GM12878 (cell line): ENCODE measurements at regions not wholly inside any gene's neighbourhood (a gene's known extent, or its start where the extent isn't known, plus 50 kb on each side); places are given as distances from the start of the nearest gene placed in this dataset.
"Not testable (repeated sequence)": the region's sequence is repeated elsewhere in the genome, so short reads cannot be mapped to it uniquely, and the experiment has no call there.

Experiments used
- ATAC-seq: fragments of 200-7000 bp; cut with Tn5 transposase; 3 replicates; pipeline ENCODE4 v1.9.1; 2020; ENCODE audit warnings: mild to moderate bottlenecking, moderate library complexity
- BruUV-seq: library from RNA; stranded (reverse); fragments of 400-500 nt; replicated peaks from 2 replicates; lab custom pipeline; 2021; lab: Mats Ljungman, UMichigan
- CTCF ChIA-PET: fragments of 300-600 bp; sonication (Branson Sonifier 250); formaldehyde crosslinking; extraction: SDS; loops from one replicate; lab custom pipeline; 2021; ENCODE audit warnings: inconsistent platforms; lab: Yijun Ruan, JAX
- POLR2A ChIA-PET: fragments of 350-600 bp; formaldehyde crosslinking; extraction: SDS; loops from one replicate; lab custom pipeline; 2021; ENCODE audit warnings: inconsistent platforms; lab: Charles Lee
- RAD21 ChIA-PET: fragments of 300-600 bp; sonication (Branson Sonifier 250); formaldehyde crosslinking; loops from one replicate; lab custom pipeline; 2023; ENCODE audit warnings: antibody characterized with exemption; ENCODE audit not compliant: unreplicated experiment; lab: Charles Lee
- SMC1A ChIA-PET: fragments of 300-600 bp; sonication (Branson Sonifier 250); formaldehyde crosslinking; loops from one replicate; lab custom pipeline; 2023; ENCODE audit not compliant: unreplicated experiment, uncharacterized antibody; lab: Charles Lee
- DNase-seq: peaks from one replicate; pipeline ENCODE4 v3.0.0-alpha.2; 2011; ENCODE audit warnings: low read depth, low spot score
- FAIRE-seq: peaks from 3 replicates; lab custom pipeline; 2011; peaks lifted over from hg19 to GRCh38; lab: Jason Lieb, UNC
- H2AFZ ChIP-seq: 2 replicates; pipeline ENCODE4 v1.6.0; 2011; ENCODE audit warnings: low read depth, low read length, control low read depth; ENCODE audit not compliant: control insufficient read depth
- H3K27ac ChIP-seq: 2 replicates; pipeline ENCODE4 v1.5.1; 2011; ENCODE audit warnings: control low read depth; ENCODE audit not compliant: control insufficient read depth, insufficient read depth
- H3K27me3 ChIP-seq, 2 experiments: replicated peaks in 1 of 2; 2 replicates each; pipeline versions ENCODE4 v1.6.0 to v1.6.1; 2011; ENCODE audit warnings: low read length in 1 of 2; ENCODE audit not compliant: control insufficient read depth in 2 of 2, insufficient read depth in 2 of 2
- H3K36me3 ChIP-seq, 2 experiments: 2 replicates each; pipeline ENCODE4 v1.5.1; 2011; ENCODE audit warnings: low read length in 1 of 2; ENCODE audit not compliant: control insufficient read depth in 2 of 2, insufficient read depth in 2 of 2
- H3K4me1 ChIP-seq: 2 replicates; pipeline ENCODE4 v1.6.1; 2011; ENCODE audit warnings: mild to moderate bottlenecking, low read length, moderate library complexity, mixed read lengths; ENCODE audit not compliant: control insufficient read depth, insufficient read depth
- H3K4me2 ChIP-seq: 2 replicates; pipeline ENCODE4 v1.6.0; 2011; ENCODE audit warnings: control low read depth; ENCODE audit not compliant: control insufficient read depth, insufficient read depth
- H3K4me3 ChIP-seq: fragments of 200-600 bp; sonication (generic); 2 replicates; pipeline ENCODE4 v1.5.1; 2016
- H3K79me2 ChIP-seq: 2 replicates; pipeline ENCODE4 v1.6.0; 2011; ENCODE audit warnings: low read length; ENCODE audit not compliant: control insufficient read depth, insufficient read depth
- H3K9ac ChIP-seq: 2 replicates; pipeline ENCODE4 v1.8.0; 2011; ENCODE audit warnings: low read length, control low read depth, mixed read lengths; ENCODE audit not compliant: control insufficient read depth, insufficient read depth
- H3K9me3 ChIP-seq: replicated peaks from 3 replicates; pipeline ENCODE4 v1.5.1; 2011; ENCODE audit warnings: mild to moderate bottlenecking, low read length; ENCODE audit not compliant: control insufficient read depth, insufficient read depth
- H4K20me1 ChIP-seq: 2 replicates; pipeline ENCODE4 v1.6.0; 2011; ENCODE audit not compliant: control insufficient read depth, insufficient read depth
- GATAD2B ChIP-seq: fragments of 450-650 bp; conservative IDR thresholded peaks from 2 replicates; pipeline ENCODE4 v1.6.1; 2017; ENCODE audit warnings: low read depth, mild to moderate bottlenecking, moderate library complexity
- IKZF2 ChIP-seq, 2 experiments: fragments of 450-650 bp; IDR thresholded peaks; 2 replicates each; pipeline ENCODE4 v1.6.1; 2017; ENCODE audit warnings: mild to moderate bottlenecking in 2 of 2, moderate library complexity in 2 of 2
- JUND ChIP-seq: IDR thresholded peaks from 2 replicates; pipeline ENCODE4 v1.6.1; 2012; ENCODE audit warnings: low read depth, mild to moderate bottlenecking, low read length, improper control_type of control experiment, moderate library complexity
- SP1 ChIP-seq: IDR thresholded peaks from one replicate; pipeline ENCODE4 v1.6.1; 2011; ENCODE audit warnings: low read depth, low read length
- ZNF274 ChIP-seq: IDR thresholded peaks from one replicate; pipeline ENCODE4 v1.8.0; 2011; ENCODE audit not compliant: insufficient read length, insufficient read depth
- WGBS: methylation state at CpG from one replicate; pipeline ENCODE4 v1.1.6; 2016; ENCODE audit warnings: low lambda C conversion rate; ENCODE audit not compliant: insufficient replicate concordance, insufficient coverage; ENCODE audit errors: missing lambda C conversion rate; 5-methylcytosine and 5-hydroxymethylcytosine counted together
- in situ Hi-C: fragments of 300-500 bp; cut with MboI; formaldehyde crosslinking; loops from 9 replicates; pipeline ENCODE4 v1.14.3; 2018; ENCODE audit warnings: mixed read lengths
- intact Hi-C: fragments of 100-400 bp; cut with micrococcal nuclease; formaldehyde crosslinking; loops from one replicate; pipeline ENCODE4 v1.14.2; 2022; ENCODE audit not compliant: unreplicated experiment
- TF ChIP-seq, protein P1 (sequence below), 3 experiments: IDR thresholded peaks in 2 of 3; conservative IDR thresholded peaks in 1 of 3; 2 replicates each; pipeline ENCODE4 v1.5.1; 2011; ENCODE audit warnings: low read depth in 3 of 3, low read length in 3 of 3, mild to moderate bottlenecking in 3 of 3, control low read depth in 2 of 3, moderate library complexity in 2 of 3, inconsistent platforms in 1 of 3, mixed read lengths in 1 of 3; ENCODE audit not compliant: control insufficient read depth in 2 of 3, insufficient read depth in 1 of 3; ENCODE audit errors: extremely low read depth in 1 of 3

DNA sequence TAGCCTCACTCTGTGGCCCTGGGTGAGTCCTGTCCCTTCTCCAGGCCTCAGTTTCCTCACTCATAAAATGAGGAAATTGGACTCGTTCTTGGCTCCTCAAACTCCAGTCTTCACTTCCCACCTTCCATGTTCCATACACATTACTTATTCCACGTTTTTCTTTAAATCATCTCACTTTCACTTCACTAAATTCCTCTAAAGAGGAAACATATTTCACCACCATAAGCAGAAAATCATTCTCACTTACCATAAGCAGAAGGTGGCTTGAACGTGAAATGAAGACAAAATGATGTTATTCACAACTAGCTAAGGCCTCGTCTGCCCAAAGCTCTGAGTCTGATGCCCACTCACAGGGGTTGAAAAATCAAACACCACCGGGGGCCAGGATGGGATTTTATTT lies 278.3 kb downstream of the ADGRD1 start:
- no peak overlapping the region for H3K27ac ChIP-seq
- no peak overlapping the region for H3K9ac ChIP-seq
- ChIA-PET RAD21 (no interaction called here), SMC1A (no interaction called here), CTCF (no interaction called here), POLR2A (no interaction called here)
- no peaks in the 10 kb centered on the region for H3K4me1 ChIP-seq
- peaks cover 3% of the 10 kb centered on the region; the same call in 1 of the 3 replicates for H3K9me3 ChIP-seq
- ATAC-seq, result no peak
- H2AFZ ChIP-seq, result no peak overlapping the region
- no peaks in the 10 kb centered on the region for H3K79me2 ChIP-seq
- H3K36me3 ChIP-seq, result no peaks in the 10 kb centered on the region
- TF ChIP-seq GATAD2B, result no peak
- TF ChIP-seq, protein P1, sequence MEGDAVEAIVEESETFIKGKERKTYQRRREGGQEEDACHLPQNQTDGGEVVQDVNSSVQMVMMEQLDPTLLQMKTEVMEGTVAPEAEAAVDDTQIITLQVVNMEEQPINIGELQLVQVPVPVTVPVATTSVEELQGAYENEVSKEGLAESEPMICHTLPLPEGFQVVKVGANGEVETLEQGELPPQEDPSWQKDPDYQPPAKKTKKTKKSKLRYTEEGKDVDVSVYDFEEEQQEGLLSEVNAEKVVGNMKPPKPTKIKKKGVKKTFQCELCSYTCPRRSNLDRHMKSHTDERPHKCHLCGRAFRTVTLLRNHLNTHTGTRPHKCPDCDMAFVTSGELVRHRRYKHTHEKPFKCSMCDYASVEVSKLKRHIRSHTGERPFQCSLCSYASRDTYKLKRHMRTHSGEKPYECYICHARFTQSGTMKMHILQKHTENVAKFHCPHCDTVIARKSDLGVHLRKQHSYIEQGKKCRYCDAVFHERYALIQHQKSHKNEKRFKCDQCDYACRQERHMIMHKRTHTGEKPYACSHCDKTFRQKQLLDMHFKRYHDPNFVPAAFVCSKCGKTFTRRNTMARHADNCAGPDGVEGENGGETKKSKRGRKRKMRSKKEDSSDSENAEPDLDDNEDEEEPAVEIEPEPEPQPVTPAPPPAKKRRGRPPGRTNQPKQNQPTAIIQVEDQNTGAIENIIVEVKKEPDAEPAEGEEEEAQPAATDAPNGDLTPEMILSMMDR (IDR thresholded peaks at IDR 0.05 in 2 of 3, conservative IDR thresholded peaks at IDR 0.05 in 1 of 3; ENCODE audit: control insufficient read depth in 2 of 3, extremely low read depth in 1 of 3, insufficient read depth in 1 of 3, low read depth in 3 of 3, low read length in 3 of 3), result no peak
- TF ChIP-seq SP1, result no peak
- no peak for TF ChIP-seq IKZF2 (IDR thresholded peaks at IDR 0.05)
- TF ChIP-seq ZNF274, result no peak
- no peak for TF ChIP-seq JUND
- H3K27me3 ChIP-seq, result no peaks in the 10 kb centered on the region; a peak in 1 of 4 replicates
- no peak for FAIRE-seq
- intact Hi-C loops (no loop called here), in situ Hi-C loops (no loop called here)
- 20% methylated on average over 5 of the region's 5 CpGs for WGBS
- no peak overlapping the region for H3K4me3 ChIP-seq
- no peak for DNase-seq
- H4K20me1 ChIP-seq, result no peaks in the 10 kb centered on the region
- no peak overlapping the region for H3K4me2 ChIP-seq
- no TSS peak for BruUV-seq

DNA sequence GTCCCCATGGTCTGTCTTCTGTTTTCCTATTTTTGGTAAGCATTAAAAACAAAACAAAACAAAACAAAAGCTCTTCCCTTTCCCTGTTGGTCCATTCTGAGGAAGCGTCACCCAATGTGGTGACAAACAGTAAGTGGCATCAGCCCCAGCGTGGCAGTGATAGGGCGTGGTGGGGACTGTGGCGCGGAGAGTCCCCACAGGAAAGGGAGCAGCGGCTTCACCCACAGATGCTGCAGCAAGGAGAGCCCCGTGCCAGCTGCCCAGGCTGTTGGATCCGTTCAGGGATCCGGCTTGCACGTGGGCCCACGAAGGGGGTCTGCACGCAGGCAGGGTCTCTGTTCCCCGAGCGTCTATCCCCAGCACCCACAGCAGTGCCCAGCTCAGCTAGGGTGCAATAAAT lies 279.2 kb downstream of the ADGRD1 start:
- WGBS, result 82% methylated on average over 6 of the region's 14 CpGs
- H3K4me2 ChIP-seq, CTCF ChIA-PET, H3K4me3 ChIP-seq, DNase-seq, BruUV-seq, RAD21 ChIA-PET, in situ Hi-C loops, intact Hi-C loops, FAIRE-seq, H2AFZ ChIP-seq, H3K36me3 ChIP-seq, H4K20me1 ChIP-seq, POLR2A ChIA-PET, H3K27ac ChIP-seq, H3K9ac ChIP-seq, ATAC-seq, H3K27me3 ChIP-seq, H3K4me1 ChIP-seq, SMC1A ChIA-PET, H3K79me2 ChIP-seq, H3K9me3 ChIP-seq: not testable (repeated sequence)

DNA sequence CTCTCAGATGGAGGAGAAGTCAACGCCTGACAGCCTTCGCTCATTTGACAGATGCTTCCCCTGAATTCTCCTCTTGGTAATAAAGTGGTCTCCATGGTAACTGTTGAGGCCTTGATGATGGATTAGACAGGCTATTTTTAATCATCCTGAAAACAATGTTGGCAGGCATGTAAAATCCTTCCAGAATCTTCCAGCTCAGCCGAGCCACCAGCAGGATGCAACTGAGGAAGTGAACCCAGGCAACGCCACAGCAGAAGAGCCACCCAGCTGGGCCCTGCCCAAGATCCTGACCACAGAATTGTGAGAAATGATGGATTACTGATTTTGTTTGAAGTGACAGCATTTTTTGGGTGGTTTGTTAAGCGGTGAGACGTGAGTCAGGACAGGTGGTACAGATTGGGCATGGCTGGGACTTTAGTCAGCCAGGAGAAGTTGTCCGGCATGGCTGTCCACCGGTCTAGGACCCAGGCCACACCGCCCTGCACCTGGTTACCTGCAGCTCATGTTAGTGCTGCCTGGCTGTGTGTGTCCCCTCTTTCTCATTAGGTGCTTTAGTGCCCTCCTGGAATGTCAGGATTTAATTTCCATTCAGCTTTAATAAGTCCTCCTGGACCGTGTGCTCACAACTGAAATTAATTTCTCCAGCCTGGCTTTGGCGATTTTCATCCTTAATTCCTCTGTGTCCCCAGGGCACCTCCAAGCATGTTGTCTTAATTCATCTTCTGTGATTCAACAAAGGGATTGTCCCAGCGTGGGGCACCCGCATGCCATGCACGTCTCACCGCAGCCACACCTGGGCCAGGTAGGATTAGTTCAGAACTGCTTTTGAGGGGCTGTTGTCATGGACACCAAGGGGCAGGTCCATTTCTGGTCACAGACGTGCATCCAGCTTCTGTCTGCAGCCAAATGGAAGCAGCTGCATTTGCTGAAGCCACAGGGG lies 280.4 kb downstream of the ADGRD1 start:
- H3K9me3 ChIP-seq, H3K36me3 ChIP-seq, intact Hi-C loops, H3K4me2 ChIP-seq, BruUV-seq, DNase-seq, H4K20me1 ChIP-seq, H3K4me1 ChIP-seq, RAD21 ChIA-PET, H3K79me2 ChIP-seq, FAIRE-seq, CTCF ChIA-PET, H3K4me3 ChIP-seq, in situ Hi-C loops, H3K27ac ChIP-seq, H3K9ac ChIP-seq, POLR2A ChIA-PET, SMC1A ChIA-PET, H3K27me3 ChIP-seq, ATAC-seq, H2AFZ ChIP-seq: not testable (repeated sequence)
- 68% methylated on average over 15 of the region's 16 CpGs for WGBS
